Mesothelial cell of epicardium (in vitro differentiated cells): ENCODE measurements at regions not wholly inside any gene's neighbourhood (a gene's known extent, or its start where the extent isn't known, plus 50 kb on each side); places are given as distances from the start of the nearest gene placed in this dataset.

Experiments used
- DNase-seq, 2 experiments: peaks; one replicate each; pipeline ENCODE4 v3.0.0; 2021; ENCODE audit warnings: low spot score in 2 of 2; ENCODE audit not compliant: unreplicated experiment in 2 of 2
- H3K27ac Mint-ChIP-seq: 2 replicates; pipeline ENCODE4 v1.8.0; 2021; ENCODE audit warnings: mixed read lengths
- H3K27me3 Mint-ChIP-seq: 2 replicates; pipeline ENCODE4 v1.8.0; 2021; ENCODE audit warnings: low read depth, mixed read lengths
- H3K36me3 Mint-ChIP-seq: 2 replicates; pipeline ENCODE4 v1.8.0; 2021; ENCODE audit warnings: mixed read lengths
- H3K4me1 Mint-ChIP-seq: 2 replicates; pipeline ENCODE4 v1.8.0; 2021; ENCODE audit warnings: mixed read lengths
- H3K4me3 Mint-ChIP-seq: 2 replicates; pipeline ENCODE4 v1.8.0; 2021; ENCODE audit warnings: mild to moderate bottlenecking, moderate library complexity, mixed read lengths
- H3K9me3 Mint-ChIP-seq: 2 replicates; pipeline ENCODE4 v1.8.0; 2021; ENCODE audit warnings: mixed read lengths
- CTCF ChIP-seq: fragments of 200-600 bp; sonication (generic); IDR thresholded peaks from one replicate; pipeline ENCODE4 v1.5.0; 2021; ENCODE audit warnings: antibody characterized with exemption; ENCODE audit not compliant: unreplicated experiment

- peaks cover 5% of the 10 kb centered on the region for H3K27me3 Mint-ChIP-seq
- H3K36me3 Mint-ChIP-seq, result no peaks in the 10 kb centered on the region
- H3K4me3 Mint-ChIP-seq, result no peak overlapping the region
- H3K9me3 Mint-ChIP-seq, result peaks cover 18% of the 10 kb centered on the region
- TF ChIP-seq CTCF, result no peak
- DNase-seq, result no peak
- no peak overlapping the region for H3K27ac Mint-ChIP-seq
- no peaks in the 10 kb centered on the region for H3K4me1 Mint-ChIP-seq
Observed at GRCh38 chr10:16227674-16228073, 209.1 kb upstream of the PTER start.

- no peak for DNase-seq
- no peak overlapping the region for H3K27ac Mint-ChIP-seq
- no peak overlapping the region for H3K4me3 Mint-ChIP-seq
- no peaks in the 10 kb centered on the region for H3K4me1 Mint-ChIP-seq
- H3K9me3 Mint-ChIP-seq, result no peaks in the 10 kb centered on the region
- H3K27me3 Mint-ChIP-seq, result peaks cover 6% of the 10 kb centered on the region
- TF ChIP-seq CTCF, result no peak
- H3K36me3 Mint-ChIP-seq, result no peaks in the 10 kb centered on the region
Observed at GRCh38 chr10:16231176-16231575, 205.6 kb upstream of the PTER start.

GRCh38 chr10:16231734-16232435 is 204.9 kb upstream of the PTER start:
- no peak overlapping the region for H3K27ac Mint-ChIP-seq
- H3K27me3 Mint-ChIP-seq, result peaks cover 6% of the 10 kb centered on the region
- no peak for DNase-seq
- H3K4me1 Mint-ChIP-seq, result no peaks in the 10 kb centered on the region
- no peak for TF ChIP-seq CTCF
- no peaks in the 10 kb centered on the region for H3K36me3 Mint-ChIP-seq
- H3K4me3 Mint-ChIP-seq, result no peak overlapping the region
- H3K9me3 Mint-ChIP-seq, result no peaks in the 10 kb centered on the region

- TF ChIP-seq CTCF, result no peak
- DNase-seq, result no peak
- Mint-ChIP-seq H3K9me3 (no peaks in the 10 kb centered on the region), H3K4me1 (no peaks in the 10 kb centered on the region), H3K27me3 (peaks cover 6% of the 10 kb centered on the region), H3K27ac (no peak overlapping the region), H3K4me3 (no peak overlapping the region), H3K36me3 (no peaks in the 10 kb centered on the region)
Observed at GRCh38 chr10:16232441-16232840, 204.4 kb upstream of the PTER start.

- Mint-ChIP-seq H3K4me1 (no peaks in the 10 kb centered on the region), H3K36me3 (no peaks in the 10 kb centered on the region), H3K4me3 (no peak overlapping the region), H3K27me3 (peaks cover 6% of the 10 kb centered on the region), H3K9me3 (no peaks in the 10 kb centered on the region), H3K27ac (no peak overlapping the region)
- no peak for DNase-seq
- TF ChIP-seq CTCF, result no peak
Observed at GRCh38 chr10:16234916-16235315, 201.9 kb upstream of the PTER start.

- H3K4me1 Mint-ChIP-seq, result no peaks in the 10 kb centered on the region
- H3K27me3 Mint-ChIP-seq, result no peaks in the 10 kb centered on the region
- peaks cover 8% of the 10 kb centered on the region for H3K9me3 Mint-ChIP-seq
- H3K36me3 Mint-ChIP-seq, result no peaks in the 10 kb centered on the region
- no peak overlapping the region for H3K4me3 Mint-ChIP-seq
- DNase-seq, result no peak
- H3K27ac Mint-ChIP-seq, result no peak overlapping the region
- TF ChIP-seq CTCF, result no peak
Observed at GRCh38 chr10:16242446-16242845, 194.4 kb upstream of the PTER start.
